B cell (primary cell): ENCODE measurements at regions not wholly inside any gene's neighbourhood (a gene's known extent, or its start where the extent isn't known, plus 50 kb on each side); places are given as distances from the start of the nearest gene placed in this dataset.

ENCODE experiments used
- ATAC-seq: fragments of 200-7000 bp; cut with Tn5 transposase; one replicate; pipeline ENCODE4 v1.10.0; 2021; ENCODE audit warnings: low read depth, mild to moderate bottlenecking, moderate number of reproducible peaks, moderate library complexity
- CTCF ChIA-PET: fragments of 350-600 bp; sonication (Branson Sonifier 250); formaldehyde crosslinking; loops from one replicate; lab custom pipeline; 2021; ENCODE audit warnings: antibody characterized with exemption, inconsistent platforms; lab: Charles Lee
- POLR2A ChIA-PET: fragments of 350-600 bp; sonication (Branson Sonifier 250); formaldehyde crosslinking; loops from one replicate; lab custom pipeline; 2021; ENCODE audit warnings: antibody characterized with exemption; lab: Charles Lee
- DNase-seq: peaks from one replicate; pipeline ENCODE4 v3.0.0; 2013
- H2AFZ ChIP-seq: 2 replicates; pipeline ENCODE4 v1.6.1; 2012; ENCODE audit warnings: mild to moderate bottlenecking, low read depth, low read length; ENCODE audit not compliant: insufficient read depth, poor library complexity, severe bottlenecking
- H3K27ac ChIP-seq, 2 donors: 1 replicate in 1 of 2; 2 replicates in 1 of 2; pipeline ENCODE4 v1.5.1; 2012 to 2013; ENCODE audit warnings: low read length in 2 of 2, mild to moderate bottlenecking in 2 of 2, moderate library complexity in 1 of 2
- H3K27me3 ChIP-seq, 4 experiments: fragments of 200-600 bp in 1 of 4; sonication (generic) in 1 of 4; replicated peaks in 1 of 4; 1 replicate in 2 of 4; 2 replicates in 2 of 4; pipeline versions ENCODE4 v1.6.1 to v1.7.0; 2013 to 2016; ENCODE audit warnings: low read length in 3 of 4, mild to moderate bottlenecking in 2 of 4, mixed read lengths in 1 of 4, moderate library complexity in 1 of 4; ENCODE audit not compliant: insufficient read depth in 4 of 4, control insufficient read depth in 3 of 4; ENCODE audit errors: control extremely low read depth in 1 of 4
- H3K36me3 ChIP-seq, 2 experiments: replicated peaks in 1 of 2; 1 replicate in 1 of 2; 2 replicates in 1 of 2; pipeline versions ENCODE4 v1.6.1 to v1.7.1; 2013; ENCODE audit warnings: low read length in 1 of 2; ENCODE audit not compliant: insufficient read depth in 2 of 2, control insufficient read depth in 1 of 2; ENCODE audit errors: control extremely low read depth in 1 of 2, extremely low read depth in 1 of 2
- H3K4me1 ChIP-seq, 2 donors: fragments of 200-600 bp in 1 of 2; sonication (generic) in 1 of 2; 1 replicate in 1 of 2; 2 replicates in 1 of 2; pipeline versions ENCODE4 v1.5.1 to v1.6.1; 2013 to 2017; ENCODE audit warnings: low read length in 2 of 2; ENCODE audit not compliant: control insufficient read depth in 2 of 2, insufficient read depth in 2 of 2
- H3K4me2 ChIP-seq: replicated peaks from 2 replicates; pipeline ENCODE3; 2012; ENCODE audit warnings: mild to moderate bottlenecking, low read depth, low read length; ENCODE audit not compliant: poor library complexity, severe bottlenecking
- H3K4me3 ChIP-seq, 5 experiments: fragments of 200-600 bp in 1 of 5; sonication (generic) in 1 of 5; 1 replicate in 3 of 5; 2 replicates in 2 of 5; pipeline versions ENCODE4 v1.5.1 to v1.7.0; 2011 to 2016; ENCODE audit warnings: low read length in 4 of 5, mild to moderate bottlenecking in 4 of 5, low read depth in 2 of 5, control low read depth in 1 of 5, moderate library complexity in 1 of 5; ENCODE audit not compliant: insufficient read depth in 1 of 5; ENCODE audit errors: control extremely low read depth in 1 of 5, extremely low read depth in 1 of 5
- H3K79me2 ChIP-seq: fragments of 200-600 bp; sonication (generic); one replicate; pipeline ENCODE4 v1.6.0; 2016; ENCODE audit warnings: low read length; ENCODE audit not compliant: control insufficient read depth, insufficient read depth
- H3K9ac ChIP-seq: fragments of 200-600 bp; sonication (generic); 2 replicates; pipeline ENCODE4 v1.6.1; 2017; ENCODE audit warnings: mild to moderate bottlenecking, low read length, moderate library complexity
- H3K9me3 ChIP-seq, 3 donors: one replicate each; pipeline versions ENCODE4 v1.6.1 to v1.7.1; 2013; ENCODE audit warnings: low read length in 2 of 3; ENCODE audit not compliant: control insufficient read depth in 2 of 3, insufficient read depth in 1 of 3; ENCODE audit errors: control extremely low read depth in 1 of 3
- H4K20me1 ChIP-seq: 2 replicates; pipeline ENCODE4 v1.6.0; 2012; ENCODE audit warnings: mild to moderate bottlenecking, low read length; ENCODE audit not compliant: insufficient read depth, control insufficient read depth, poor library complexity, severe bottlenecking
- H3K27ac Mint-ChIP-seq: one replicate; pipeline ENCODE4 v1.8.0; 2021; ENCODE audit warnings: mixed read lengths
- H3K27me3 Mint-ChIP-seq: one replicate; pipeline ENCODE4 v1.8.0; 2021; ENCODE audit warnings: mixed read lengths
- H3K4me1 Mint-ChIP-seq: one replicate; pipeline ENCODE4 v1.8.0; 2021; ENCODE audit warnings: mixed read lengths
- H3K4me3 Mint-ChIP-seq: one replicate; pipeline ENCODE4 v1.8.0; 2021; ENCODE audit warnings: mixed read lengths
- H3K9me3 Mint-ChIP-seq: one replicate; pipeline ENCODE4 v1.8.0; 2022; ENCODE audit warnings: mixed read lengths; ENCODE audit not compliant: insufficient read depth
- EZH2 ChIP-seq: IDR thresholded peaks from 2 replicates; pipeline ENCODE4 v1.6.1; 2012; ENCODE audit warnings: borderline replicate concordance, low read depth, mild to moderate bottlenecking, moderate library complexity, low read length; ENCODE audit not compliant: insufficient read depth, poor library complexity, severe bottlenecking
- WGBS: methylation state at CpG from one replicate; pipeline ENCODE4 v1.1.5; 2013; ENCODE audit warnings: missing lambda C conversion rate; ENCODE audit not compliant: insufficient coverage; 5-methylcytosine and 5-hydroxymethylcytosine counted together
- intact Hi-C: fragments of 100-400 bp; cut with micrococcal nuclease; formaldehyde crosslinking; loops from one replicate; pipeline ENCODE4 v1.10.0; 2022
- TF ChIP-seq, protein P1 (sequence below): fragments of 200-600 bp; IDR thresholded peaks from one replicate; pipeline ENCODE4 v1.8.0; 2022; ENCODE audit warnings: antibody characterized with exemption, mild to moderate bottlenecking

DNA sequence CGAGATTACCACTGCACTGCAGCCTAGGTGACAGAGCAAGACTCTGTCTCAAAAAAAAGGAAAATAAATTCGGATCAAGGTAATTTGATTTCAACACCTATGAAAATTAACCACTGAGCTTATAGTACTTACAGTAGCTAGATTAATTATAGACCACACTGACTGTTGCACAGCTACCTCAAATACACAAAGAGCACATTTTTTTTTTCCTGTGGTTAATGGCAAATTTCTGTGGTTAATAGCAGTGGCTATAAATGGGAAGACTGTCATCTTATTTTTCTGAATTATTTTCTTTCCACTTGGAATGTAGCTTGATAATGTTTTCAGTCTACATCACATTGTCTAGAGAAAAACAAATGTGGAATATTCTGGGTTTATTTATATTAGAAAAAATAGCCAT, 1661.6 kb upstream of the PCDH7 start:
- H2AFZ ChIP-seq: no peak overlapping the region
- CTCF ChIA-PET: no interaction called here
- Mint-ChIP-seq H3K4me1 (no peaks in the 10 kb centered on the region), H3K27ac (no peak overlapping the region), H3K27me3 (no peaks in the 10 kb centered on the region), H3K4me3 (no peak overlapping the region), H3K9me3 (no peaks in the 10 kb centered on the region)
- no peaks in the 10 kb centered on the region for H4K20me1 ChIP-seq
- no peaks in the 10 kb centered on the region for H3K79me2 ChIP-seq
- no peaks in the 10 kb centered on the region for H3K27me3 ChIP-seq
- POLR2A ChIA-PET: no interaction called here
- H3K27ac ChIP-seq: no peak overlapping the region
- no peak for TF ChIP-seq EZH2
- TF ChIP-seq, protein P1, sequence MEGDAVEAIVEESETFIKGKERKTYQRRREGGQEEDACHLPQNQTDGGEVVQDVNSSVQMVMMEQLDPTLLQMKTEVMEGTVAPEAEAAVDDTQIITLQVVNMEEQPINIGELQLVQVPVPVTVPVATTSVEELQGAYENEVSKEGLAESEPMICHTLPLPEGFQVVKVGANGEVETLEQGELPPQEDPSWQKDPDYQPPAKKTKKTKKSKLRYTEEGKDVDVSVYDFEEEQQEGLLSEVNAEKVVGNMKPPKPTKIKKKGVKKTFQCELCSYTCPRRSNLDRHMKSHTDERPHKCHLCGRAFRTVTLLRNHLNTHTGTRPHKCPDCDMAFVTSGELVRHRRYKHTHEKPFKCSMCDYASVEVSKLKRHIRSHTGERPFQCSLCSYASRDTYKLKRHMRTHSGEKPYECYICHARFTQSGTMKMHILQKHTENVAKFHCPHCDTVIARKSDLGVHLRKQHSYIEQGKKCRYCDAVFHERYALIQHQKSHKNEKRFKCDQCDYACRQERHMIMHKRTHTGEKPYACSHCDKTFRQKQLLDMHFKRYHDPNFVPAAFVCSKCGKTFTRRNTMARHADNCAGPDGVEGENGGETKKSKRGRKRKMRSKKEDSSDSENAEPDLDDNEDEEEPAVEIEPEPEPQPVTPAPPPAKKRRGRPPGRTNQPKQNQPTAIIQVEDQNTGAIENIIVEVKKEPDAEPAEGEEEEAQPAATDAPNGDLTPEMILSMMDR: no peak
- no peak overlapping the region for H3K4me2 ChIP-seq
- intact Hi-C loops: loop anchor here (5.0 kb wide), 1 partner anchor 654 kb away; no protein-coding TSS in a partner anchor
- H3K9ac ChIP-seq: no peak overlapping the region
- DNase-seq (no peak), ATAC-seq (no peak)
- H3K36me3 ChIP-seq: no peaks in the 10 kb centered on the region
- no peaks in the 10 kb centered on the region for H3K9me3 ChIP-seq
- H3K4me3 ChIP-seq: no peak overlapping the region
- H3K4me1 ChIP-seq: no peaks in the 10 kb centered on the region
- 100% methylated on average over 1 of the region's 2 CpGs for WGBS

DNA sequence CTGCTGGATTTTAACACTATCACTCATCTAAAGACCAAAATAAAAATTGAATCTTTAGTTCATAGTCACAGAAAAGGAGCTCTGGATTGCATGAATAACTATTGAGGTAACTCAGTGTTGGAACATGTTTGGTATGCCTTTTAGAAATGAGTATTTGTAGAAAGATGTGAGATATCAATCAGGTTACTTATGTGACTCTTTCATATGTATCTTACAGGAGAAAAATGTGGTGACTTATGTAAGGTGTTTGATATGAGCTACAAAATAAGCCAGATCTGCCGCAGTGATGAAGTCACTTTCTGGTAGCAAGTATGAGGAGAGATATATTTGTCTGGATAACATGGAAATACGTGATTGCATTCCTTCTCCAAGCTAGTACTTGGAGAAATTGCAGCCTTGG, 1653.3 kb upstream of the PCDH7 start:
- Mint-ChIP-seq H3K4me1 (no peaks in the 10 kb centered on the region), H3K4me3 (no peak overlapping the region), H3K27ac (no peak overlapping the region), H3K9me3 (peaks cover 2% of the 10 kb centered on the region), H3K27me3 (no peaks in the 10 kb centered on the region)
- H3K27ac ChIP-seq: no peak overlapping the region
- H2AFZ ChIP-seq: no peak overlapping the region
- H3K4me2 ChIP-seq: no peak overlapping the region
- no peaks in the 10 kb centered on the region for H3K79me2 ChIP-seq
- no peaks in the 10 kb centered on the region for H3K27me3 ChIP-seq
- H3K4me3 ChIP-seq: no peak overlapping the region
- no peaks in the 10 kb centered on the region for H3K36me3 ChIP-seq
- no peaks in the 10 kb centered on the region for H3K4me1 ChIP-seq
- intact Hi-C loops: no loop called here
- DNase-seq: no peak
- WGBS: no CpG with 5 or more reads among the region's 2 CpGs
- no peak overlapping the region for H3K9ac ChIP-seq
- ATAC-seq: no peak
- POLR2A ChIA-PET: no interaction called here
- TF ChIP-seq, protein P1: no peak
- no peak for TF ChIP-seq EZH2
- no peaks in the 10 kb centered on the region for H4K20me1 ChIP-seq
- CTCF ChIA-PET: no interaction called here
- H3K9me3 ChIP-seq: no peaks in the 10 kb centered on the region
